ENCODE measurements at regions not wholly inside any gene's neighbourhood (a gene's known extent, or its start where the extent isn't known, plus 50 kb on each side); places are given as distances from the start of the nearest gene placed in this dataset.

- TF ChIP-seq, protein P1, sequence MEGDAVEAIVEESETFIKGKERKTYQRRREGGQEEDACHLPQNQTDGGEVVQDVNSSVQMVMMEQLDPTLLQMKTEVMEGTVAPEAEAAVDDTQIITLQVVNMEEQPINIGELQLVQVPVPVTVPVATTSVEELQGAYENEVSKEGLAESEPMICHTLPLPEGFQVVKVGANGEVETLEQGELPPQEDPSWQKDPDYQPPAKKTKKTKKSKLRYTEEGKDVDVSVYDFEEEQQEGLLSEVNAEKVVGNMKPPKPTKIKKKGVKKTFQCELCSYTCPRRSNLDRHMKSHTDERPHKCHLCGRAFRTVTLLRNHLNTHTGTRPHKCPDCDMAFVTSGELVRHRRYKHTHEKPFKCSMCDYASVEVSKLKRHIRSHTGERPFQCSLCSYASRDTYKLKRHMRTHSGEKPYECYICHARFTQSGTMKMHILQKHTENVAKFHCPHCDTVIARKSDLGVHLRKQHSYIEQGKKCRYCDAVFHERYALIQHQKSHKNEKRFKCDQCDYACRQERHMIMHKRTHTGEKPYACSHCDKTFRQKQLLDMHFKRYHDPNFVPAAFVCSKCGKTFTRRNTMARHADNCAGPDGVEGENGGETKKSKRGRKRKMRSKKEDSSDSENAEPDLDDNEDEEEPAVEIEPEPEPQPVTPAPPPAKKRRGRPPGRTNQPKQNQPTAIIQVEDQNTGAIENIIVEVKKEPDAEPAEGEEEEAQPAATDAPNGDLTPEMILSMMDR (IDR thresholded peaks at IDR 0.05; ENCODE audit: low read depth, low read length, poor library complexity, severe bottlenecking): no peak
- no peak for TF ChIP-seq EZH2phosphoT487 (IDR thresholded peaks at IDR 0.05; ENCODE audit: borderline replicate concordance, low read length)
Observed at GRCh38 chr9:129370770-129371169, 192.7 kb upstream of the IER5L start.

Data from DOHH2 (cell line).